HEK293T (cell line): ENCODE measurements at regions not wholly inside any gene's neighbourhood (a gene's known extent, or its start where the extent isn't known, plus 50 kb on each side); places are given as distances from the start of the nearest gene placed in this dataset.

Experiments used
- ARNT ChIP-seq: fragments of 450-650 bp; IDR thresholded peaks from 2 replicates; pipeline ENCODE4 v1.6.1; 2017; ENCODE audit warnings: mild to moderate bottlenecking
- BHLHE40 ChIP-seq: fragments of 450-650 bp; IDR thresholded peaks from 2 replicates; pipeline ENCODE4 v1.6.1; 2016; ENCODE audit warnings: mild to moderate bottlenecking, moderate library complexity, borderline replicate concordance
- CTBP1 ChIP-seq: fragments of 450-650 bp; IDR thresholded peaks from 2 replicates; pipeline ENCODE4 v1.6.1; 2016; ENCODE audit warnings: borderline replicate concordance
- ELF4 ChIP-seq: fragments of 450-650 bp; IDR thresholded peaks from 2 replicates; pipeline ENCODE4 v1.6.1; 2017; ENCODE audit warnings: antibody characterized with exemption
- FOXA1 ChIP-seq: fragments of 450-650 bp; IDR thresholded peaks from 2 replicates; pipeline ENCODE4 v1.6.1; 2016; ENCODE audit warnings: mild to moderate bottlenecking
- FOXK2 ChIP-seq: fragments of 450-650 bp; IDR thresholded peaks from 2 replicates; pipeline ENCODE4 v1.6.1; 2016; ENCODE audit warnings: mild to moderate bottlenecking
- FOXM1 ChIP-seq: fragments of 450-650 bp; IDR thresholded peaks from 2 replicates; pipeline ENCODE4 v1.6.1; 2017; ENCODE audit warnings: mild to moderate bottlenecking, borderline replicate concordance
- L3MBTL2 ChIP-seq: fragments of 450-650 bp; conservative IDR thresholded peaks from 2 replicates; pipeline ENCODE4 v1.6.1; 2016; ENCODE audit warnings: mild to moderate bottlenecking
- SP1 ChIP-seq: fragments of 450-650 bp; IDR thresholded peaks from 2 replicates; pipeline ENCODE4 v1.6.1; 2017
- SUZ12 ChIP-seq: fragments of 450-650 bp; IDR thresholded peaks from 2 replicates; pipeline ENCODE4 v1.6.1; 2016; ENCODE audit warnings: mild to moderate bottlenecking
- ZNF384 ChIP-seq: fragments of 450-650 bp; IDR thresholded peaks from 2 replicates; pipeline ENCODE4 v1.6.1; 2016

DNA sequence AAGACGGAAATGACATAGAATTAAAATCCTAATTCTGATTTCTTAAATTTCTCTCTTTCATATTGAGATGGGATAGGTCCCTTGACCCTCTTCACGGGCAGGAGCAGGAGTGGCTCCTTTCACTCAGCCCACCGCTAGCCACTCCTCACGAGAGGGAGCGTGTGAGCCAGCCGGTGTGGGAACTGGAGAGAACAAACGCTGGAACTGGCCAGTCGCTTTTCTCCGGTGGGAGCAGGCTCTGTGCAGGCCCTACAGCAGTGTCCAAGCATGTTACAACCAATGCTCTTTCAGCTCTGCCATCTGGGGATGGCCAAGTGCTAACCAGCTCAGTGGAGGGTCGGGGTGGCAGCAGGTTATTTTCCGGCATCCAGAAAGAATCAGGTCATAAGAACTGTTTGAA, 815.5 kb upstream of the ADGRL4 start:
- no peak for TF ChIP-seq FOXA1
- no peak for TF ChIP-seq CTBP1
- TF ChIP-seq BHLHE40 = no peak
- TF ChIP-seq SP1 = no peak
- no peak for TF ChIP-seq ARNT
- TF ChIP-seq L3MBTL2 = no peak
- TF ChIP-seq SUZ12 = no peak
- TF ChIP-seq ELF4 = no peak
- no peak for TF ChIP-seq FOXM1
- TF ChIP-seq ZNF384 = no peak
- no peak for TF ChIP-seq FOXK2
